H54 (cell line): ENCODE measurements at regions not wholly inside any gene's neighbourhood (a gene's known extent, or its start where the extent isn't known, plus 50 kb on each side); places are given as distances from the start of the nearest gene placed in this dataset.

Experiments
- DNase-seq: peaks from one replicate; pipeline ENCODE4 v3.0.0; 2011; ENCODE audit warnings: low spot score, mixed read lengths; ENCODE audit not compliant: insufficient read length
- FAIRE-seq: peaks from 3 replicates; lab custom pipeline; 2011; peaks lifted over from hg19 to GRCh38; lab: Jason Lieb, UNC
- POLR2A ChIP-seq: IDR thresholded peaks from 2 replicates; pipeline ENCODE4 v1.6.1; 2011; ENCODE audit warnings: low read depth, mild to moderate bottlenecking, low read length

GRCh38 chr14:29419736-29420135 is 507.9 kb downstream of the PRKD1 start:
- FAIRE-seq (no peak), DNase-seq (no peak)
- no peak for TF ChIP-seq POLR2A

GRCh38 chr14:29421156-29421728 is 506.4 kb downstream of the PRKD1 start:
- TF ChIP-seq POLR2A, result no peak
- DNase-seq (no peak), FAIRE-seq (no peak)

- FAIRE-seq, result no peak
- DNase-seq, result no peak
- no peak for TF ChIP-seq POLR2A
These were observed 501.8 kb downstream of the PRKD1 start for GRCh38 chr14:29425705-29426482.

GRCh38 chr14:29442696-29443095 is 485.0 kb downstream of the PRKD1 start:
- DNase-seq (peak; percentile 4), FAIRE-seq (peak; percentile 55)
- no peak for TF ChIP-seq POLR2A

- DNase-seq (no peak), FAIRE-seq (no peak)
- no peak for TF ChIP-seq POLR2A
These were observed 483.4 kb downstream of the PRKD1 start for GRCh38 chr14:29444216-29444615.

GRCh38 chr14:29444805-29445204 is 482.8 kb downstream of the PRKD1 start:
- no peak for FAIRE-seq
- no peak for TF ChIP-seq POLR2A
- no peak for DNase-seq

GRCh38 chr14:29446971-29447370 is 480.7 kb downstream of the PRKD1 start:
- DNase-seq (no peak), FAIRE-seq (no peak)
- TF ChIP-seq POLR2A, result no peak

GRCh38 chr14:29451941-29452340 is 475.7 kb downstream of the PRKD1 start:
- no peak for TF ChIP-seq POLR2A
- FAIRE-seq (no peak), DNase-seq (no peak)

- FAIRE-seq (no peak), DNase-seq (no peak)
- TF ChIP-seq POLR2A, result no peak
These were observed 474.6 kb downstream of the PRKD1 start for GRCh38 chr14:29453045-29453444.

GRCh38 chr14:29454026-29454693 is 473.5 kb downstream of the PRKD1 start:
- no peak for TF ChIP-seq POLR2A
- DNase-seq, result no peak
- no peak for FAIRE-seq

GRCh38 chr14:29458547-29458946 is 469.1 kb downstream of the PRKD1 start:
- no peak for TF ChIP-seq POLR2A
- DNase-seq (no peak), FAIRE-seq (no peak)

GRCh38 chr14:29459531-29459930 is 468.1 kb downstream of the PRKD1 start:
- FAIRE-seq (no peak), DNase-seq (no peak)
- no peak for TF ChIP-seq POLR2A

GRCh38 chr14:29459969-29460560 is 467.6 kb downstream of the PRKD1 start:
- FAIRE-seq, result no peak
- no peak for TF ChIP-seq POLR2A
- no peak for DNase-seq

GRCh38 chr14:29461101-29461500 is 466.5 kb downstream of the PRKD1 start:
- FAIRE-seq (no peak), DNase-seq (no peak)
- no peak for TF ChIP-seq POLR2A
